HepG2 (cell line): ENCODE measurements at regions not wholly inside any gene's neighbourhood (a gene's known extent, or its start where the extent isn't known, plus 50 kb on each side); places are given as distances from the start of the nearest gene placed in this dataset.
A peak's percentile ranks its signal among the peaks of the same experiment; 100 is the strongest.

Experiments used
- ATAC-seq: fragments of 200-7000 bp; cut with Tn5 transposase; 3 replicates; pipeline ENCODE4 v1.9.1; 2020; ENCODE audit warnings: mild to moderate bottlenecking, moderate library complexity
- BruUV-seq: library from RNA; stranded (reverse); fragments of 400-500 nt; replicated peaks from 2 replicates; lab custom pipeline; 2021; lab: Mats Ljungman, UMichigan
- CTCF ChIA-PET: fragments of 300-600 bp; formaldehyde crosslinking; extraction: SDS; loops from one replicate; lab custom pipeline; 2021; ENCODE audit warnings: low total read pairs, inconsistent platforms, low intra/inter-chr PET ratio; lab: Yijun Ruan, JAX
- POLR2A ChIA-PET: fragments of 350-600 bp; sonication (Branson Sonifier 250); formaldehyde crosslinking; loops from one replicate; lab custom pipeline; 2020; ENCODE audit warnings: antibody characterized with exemption, inconsistent platforms; lab: Yijun Ruan, JAX
- DNase-seq: peaks from one replicate; pipeline ENCODE4 v3.0.0-alpha.2; 2015; ENCODE audit warnings: low spot score
- FAIRE-seq: peaks from 3 replicates; lab custom pipeline; 2011; peaks lifted over from hg19 to GRCh38; lab: Jason Lieb, UNC
- H2AFZ ChIP-seq: one replicate; pipeline ENCODE4 v1.6.1; 2011; ENCODE audit warnings: low read length, inconsistent platforms
- H3K27ac ChIP-seq: fragments of 300-600 bp; 3 replicates; pipeline ENCODE4 v1.8.0; 2011; ENCODE audit warnings: mixed run types, mild to moderate bottlenecking, mixed read lengths, low read length, inconsistent platforms; ENCODE audit not compliant: insufficient read depth; ENCODE audit errors: extremely low read length
- H3K27me3 ChIP-seq, 2 experiments: fragments of 200-600 bp in 1 of 2; 2 replicates in 1 of 2; 3 replicates in 1 of 2; pipeline versions ENCODE4 v1.6.0 to v1.8.0; 2011; ENCODE audit warnings: low read length in 2 of 2, mild to moderate bottlenecking in 2 of 2, moderate library complexity in 2 of 2, inconsistent platforms in 1 of 2; ENCODE audit not compliant: insufficient read depth in 2 of 2, control insufficient read depth in 1 of 2
- H3K36me3 ChIP-seq, 2 experiments: fragments of 200-600 bp in 1 of 2; replicated peaks in 1 of 2; 2 replicates in 1 of 2; 3 replicates in 1 of 2; pipeline versions ENCODE4 v1.5.1 to v1.8.0; 2011; ENCODE audit warnings: low read length in 2 of 2, inconsistent platforms in 1 of 2; ENCODE audit not compliant: insufficient read depth in 2 of 2, control insufficient read depth in 1 of 2
- H3K4me1 ChIP-seq: 2 replicates; pipeline ENCODE4 v1.5.1; 2012; ENCODE audit warnings: low read length, inconsistent platforms; ENCODE audit not compliant: insufficient read depth
- H3K4me2 ChIP-seq: 2 replicates; pipeline ENCODE4 v1.6.0; 2011; ENCODE audit warnings: low read depth, low read length, inconsistent platforms
- H3K4me3 ChIP-seq, 3 experiments: fragments of 200-600 bp in 1 of 3; sonication (generic), shearing (Covaris generic) in 1 of 3; replicated peaks in 1 of 3; 2 replicates each; pipeline ENCODE4 v1.5.1; 2011 to 2016; ENCODE audit warnings: low read length in 3 of 3, inconsistent platforms in 2 of 3, low read depth in 2 of 3, mild to moderate bottlenecking in 2 of 3, control low read depth in 1 of 3, mixed read lengths in 1 of 3; ENCODE audit not compliant: insufficient read depth in 1 of 3
- H3K79me2 ChIP-seq: one replicate; pipeline ENCODE4 v1.6.1; 2011; ENCODE audit warnings: low read length, inconsistent platforms; ENCODE audit not compliant: insufficient read depth
- H3K9ac ChIP-seq: 2 replicates; pipeline ENCODE4 v1.6.0; 2011; ENCODE audit warnings: mild to moderate bottlenecking, low read depth, low read length, inconsistent platforms; ENCODE audit not compliant: insufficient read depth
- H3K9me3 ChIP-seq: 2 replicates; pipeline ENCODE4 v1.5.1; 2012; ENCODE audit warnings: mild to moderate bottlenecking, low read length
- H4K20me1 ChIP-seq: 2 replicates; pipeline ENCODE4 v1.6.0; 2011; ENCODE audit warnings: inconsistent platforms, mild to moderate bottlenecking, low read length, moderate library complexity; ENCODE audit not compliant: insufficient read depth
- AGO2 ChIP-seq: fragments of 200-400 bp; formaldehyde crosslinking; optimal IDR thresholded peaks from 2 replicates; pipeline ENCODE3; 2017; ENCODE audit warnings: mild to moderate bottlenecking, low read depth, low read length, moderate library complexity
- GABPB1 ChIP-seq: IDR thresholded peaks from 2 replicates; pipeline ENCODE4 v1.6.1; 2016; ENCODE audit warnings: mild to moderate bottlenecking, missing genetic modification reagents, moderate library complexity, missing compliant biosample characterization
- MEIS1 ChIP-seq: sonication (generic); formaldehyde crosslinking; IDR thresholded peaks from 2 replicates; pipeline ENCODE4 v1.9.0; 2021; ENCODE audit warnings: mild to moderate bottlenecking, missing genetic modification reagents, moderate library complexity, borderline replicate concordance
- MLX ChIP-seq: IDR thresholded peaks from 2 replicates; pipeline ENCODE4 v1.6.1; 2016
- RFXAP ChIP-seq: sonication (generic); formaldehyde crosslinking; IDR thresholded peaks from 2 replicates; pipeline ENCODE4 v1.4.0; 2020; ENCODE audit warnings: missing genetic modification reagents, borderline replicate concordance
- SIN3A ChIP-seq: IDR thresholded peaks from 2 replicates; pipeline ENCODE4 v1.6.1; 2011; ENCODE audit warnings: low read depth, mild to moderate bottlenecking, control low read depth, low read length, borderline replicate concordance
- SMARCE1 ChIP-seq: fragments of 450-650 bp; IDR thresholded peaks from 2 replicates; pipeline ENCODE4 v1.6.1; 2017; ENCODE audit warnings: borderline replicate concordance
- ZNF142 ChIP-seq: sonication (generic); formaldehyde crosslinking; IDR thresholded peaks from 2 replicates; pipeline ENCODE4 v1.4.0; 2020; ENCODE audit warnings: missing genetic modification reagents
- ZNF317 ChIP-seq: sonication (generic); formaldehyde crosslinking; IDR thresholded peaks from 2 replicates; pipeline ENCODE4 v1.5.0; 2020; ENCODE audit warnings: mild to moderate bottlenecking, missing genetic modification reagents
- ZNF670 ChIP-seq: sonication (generic); formaldehyde crosslinking; IDR thresholded peaks from 2 replicates; pipeline ENCODE4 v1.8.0; 2022; ENCODE audit warnings: mild to moderate bottlenecking, missing genetic modification reagents, borderline replicate concordance
- ZNF678 ChIP-seq: sonication (generic); formaldehyde crosslinking; IDR thresholded peaks from 2 replicates; pipeline ENCODE4 v1.4.0; 2020; ENCODE audit warnings: mild to moderate bottlenecking, missing genetic modification reagents
- ZNF747 ChIP-seq: sonication (generic); formaldehyde crosslinking; IDR thresholded peaks from 2 replicates; pipeline ENCODE4 v1.8.1; 2023; ENCODE audit warnings: missing genetic modification reagents, mild to moderate bottlenecking, borderline replicate concordance
- ZUFSP ChIP-seq: sonication (generic); formaldehyde crosslinking; IDR thresholded peaks from 2 replicates; pipeline ENCODE4 v1.9.0; 2021; ENCODE audit warnings: missing genetic modification reagents, mild to moderate bottlenecking, borderline replicate concordance
- WGBS: methylation state at CpG from one replicate; pipeline ENCODE4 v1.1.6; 2017; ENCODE audit warnings: low lambda C conversion rate; 5-methylcytosine and 5-hydroxymethylcytosine counted together
- in situ Hi-C: cut with HindIII; loops from 2 replicates; pipeline ENCODE4 v1.10.0; 2017; ENCODE audit warnings: low pct_unique_long_range_greater_than_20kb; ENCODE audit not compliant: extremely low pct_ligation_motif_present
- intact Hi-C: fragments of 100-400 bp; cut with micrococcal nuclease; formaldehyde crosslinking; loops from one replicate; pipeline ENCODE4 v1.10.0; 2022; ENCODE audit not compliant: unreplicated experiment

DNA sequence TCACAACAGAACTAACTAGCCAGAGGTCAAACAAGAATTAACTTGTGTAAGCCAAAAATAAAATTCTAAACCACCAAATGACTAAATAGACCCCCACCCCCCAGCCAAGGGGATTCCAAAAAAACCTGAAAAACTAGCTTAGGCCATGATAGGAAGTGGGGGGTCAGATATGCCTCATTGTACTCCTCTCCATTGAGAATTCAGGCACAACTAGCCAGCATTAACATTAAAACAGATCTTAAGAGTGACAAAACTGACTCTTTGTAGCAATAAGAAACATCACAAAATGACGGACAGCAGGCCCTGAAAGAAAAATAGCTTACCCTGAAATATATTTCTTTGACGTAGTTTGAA, 103.0 kb upstream of the ETV3 start:
- H3K4me2 ChIP-seq: peak overlapping the region; percentile 75
- no peak for ATAC-seq
- no peak for DNase-seq
- in situ Hi-C loops: no loop called here
- TF ChIP-seq AGO2: no peak
- no peak for TF ChIP-seq ZNF670
- TF ChIP-seq ZNF142 (CRISPR knock-in tag): no peak
- no peak for TF ChIP-seq ZUFSP (CRISPR knock-in tag)
- no peak for TF ChIP-seq SMARCE1
- 0 out of 2 replicates have a peak, but pooled peaks have one; percentile 3 for TF ChIP-seq SIN3A
- no peak for TF ChIP-seq RFXAP
- TF ChIP-seq MLX (CRISPR knock-in tag): no peak
- no peak for TF ChIP-seq GABPB1 (CRISPR knock-in tag)
- no peak for TF ChIP-seq ZNF747 (CRISPR knock-in tag)
- TF ChIP-seq MEIS1 (CRISPR knock-in tag): 0 out of 2 replicates have a peak, but pooled peaks have one; percentile 4
- TF ChIP-seq ZNF678 (CRISPR knock-in tag): no peak
- TF ChIP-seq ZNF317 (CRISPR knock-in tag): no peak
- TF ChIP-seq, all 625 proteins: peak for 2
- peaks cover 62% of the 10 kb centered on the region for H3K4me1 ChIP-seq
- peak overlapping the region in 2 of 3 experiments; percentile 15 to 39; a peak in 2 of 6 replicates for H3K4me3 ChIP-seq
- ChIA-PET POLR2A (interaction anchor here (1.2 to 1.9 kb wide), 5 partner anchors 12 to 103 kb away, joined by 3 to 12 read pairs (median 4); partner anchors contain the start of gene ETV3), CTCF (no interaction called here)
- WGBS: 89% methylated on average over 2 of the region's 2 CpGs
- no peaks in the 10 kb centered on the region for H3K79me2 ChIP-seq
- H3K36me3 ChIP-seq: no peaks in the 10 kb centered on the region
- no peaks in the 10 kb centered on the region for H3K27me3 ChIP-seq
- intact Hi-C loops: loop anchor here (10.0 kb wide), 1 partner anchor 54 kb away; no protein-coding TSS in a partner anchor
- H2AFZ ChIP-seq: no peak overlapping the region
- H3K9me3 ChIP-seq: no peaks in the 10 kb centered on the region
- BruUV-seq: TSS peak; percentile 99
- H3K9ac ChIP-seq: peak overlapping the region; percentile 79
- H3K27ac ChIP-seq: peak overlapping the region; percentile 94
- FAIRE-seq: no peak
- H4K20me1 ChIP-seq: no peaks in the 10 kb centered on the region
